ENCODE measurements at regions not wholly inside any gene's neighbourhood (a gene's known extent, or its start where the extent isn't known, plus 50 kb on each side); places are given as distances from the start of the nearest gene placed in this dataset.

- DNase-seq (ENCODE audit: low spot score): no peak
- ChIA-PET POLR2A (ENCODE audit: low non-redundant PET) (no interaction called here), CTCF (interaction anchor here (0.6 kb wide), 1 partner anchor 190 kb away, joined by 3 read pairs; no protein-coding TSS in a partner anchor)
- no peaks in the 10 kb centered on the region for H3K4me1 ChIP-seq (ENCODE audit: insufficient read depth, low read length, poor library complexity, severe bottlenecking)
- no peak overlapping the region for H3K27ac ChIP-seq (ENCODE audit: low read depth, low read length, poor library complexity, severe bottlenecking)
- no peak for TF ChIP-seq EZH2 (IDR thresholded peaks at IDR 0.05; ENCODE audit: borderline replicate concordance, low read depth, low read length, poor library complexity, severe bottlenecking)
- no peak for TF ChIP-seq CTCF (conservative IDR thresholded peaks at IDR 0.05; ENCODE audit: low read depth, low read length)
- H3K36me3 ChIP-seq (ENCODE audit: insufficient read depth, low read length, poor library complexity, severe bottlenecking): no peaks in the 10 kb centered on the region
- no peaks in the 10 kb centered on the region for H3K27me3 ChIP-seq (replicated peaks; ENCODE audit: insufficient read depth, low read depth, low read length, poor library complexity)
- no peaks in the 10 kb centered on the region for H3K9me3 ChIP-seq (ENCODE audit: low read depth, low read length, poor library complexity, severe bottlenecking)
- no peak overlapping the region for H3K4me3 ChIP-seq (ENCODE audit: low read depth, low read length, poor library complexity, severe bottlenecking)
- intact Hi-C loops (cut with micrococcal nuclease; ENCODE audit: unreplicated experiment): no loop called here
- no TSS peak for BruUV-seq (replicated peaks)
These were observed 78.7 kb upstream of the MSX1 start for GRCh38 chr4:4780729-4781244.

DNA sequence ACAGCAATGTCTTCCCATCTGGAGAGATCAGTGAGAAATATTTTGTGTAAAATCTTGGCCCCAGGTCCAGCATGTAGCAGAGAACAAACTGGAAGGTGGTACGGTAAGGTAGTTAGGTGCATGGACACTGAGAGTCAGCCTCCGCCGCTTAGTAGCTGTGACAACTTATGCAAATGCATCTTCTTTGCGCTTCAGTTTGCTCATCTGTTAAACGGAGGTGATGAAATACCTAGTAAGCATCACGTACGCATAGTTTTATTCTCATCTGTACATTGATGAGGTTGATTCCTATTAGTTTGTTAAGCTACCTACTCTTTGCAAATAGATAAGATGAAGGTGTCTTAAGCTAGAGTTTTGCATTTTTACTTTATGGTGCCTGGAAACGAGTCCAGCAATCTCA, 80.0 kb upstream of the MSX1 start:
- no TSS peak for BruUV-seq (replicated peaks)
- ChIA-PET POLR2A (ENCODE audit: low non-redundant PET) (no interaction called here), CTCF (no interaction called here)
- Histone ChIP-seq H3K27ac (ENCODE audit: low read depth, low read length, poor library complexity, severe bottlenecking) (no peak overlapping the region), H3K4me3 (ENCODE audit: low read depth, low read length, poor library complexity, severe bottlenecking) (no peak overlapping the region), H3K27me3 (replicated peaks; ENCODE audit: insufficient read depth, low read depth, low read length, poor library complexity) (no peaks in the 10 kb centered on the region), H3K9me3 (ENCODE audit: low read depth, low read length, poor library complexity, severe bottlenecking) (no peaks in the 10 kb centered on the region), H3K4me1 (ENCODE audit: insufficient read depth, low read length, poor library complexity, severe bottlenecking) (no peaks in the 10 kb centered on the region), H3K36me3 (ENCODE audit: insufficient read depth, low read length, poor library complexity, severe bottlenecking) (no peaks in the 10 kb centered on the region)
- no peak for TF ChIP-seq CTCF (conservative IDR thresholded peaks at IDR 0.05; ENCODE audit: low read depth, low read length)
- TF ChIP-seq EZH2 (IDR thresholded peaks at IDR 0.05; ENCODE audit: borderline replicate concordance, low read depth, low read length, poor library complexity, severe bottlenecking): no peak
- intact Hi-C loops (cut with micrococcal nuclease; ENCODE audit: unreplicated experiment): no loop called here
- DNase-seq (ENCODE audit: low spot score): no peak

DNA sequence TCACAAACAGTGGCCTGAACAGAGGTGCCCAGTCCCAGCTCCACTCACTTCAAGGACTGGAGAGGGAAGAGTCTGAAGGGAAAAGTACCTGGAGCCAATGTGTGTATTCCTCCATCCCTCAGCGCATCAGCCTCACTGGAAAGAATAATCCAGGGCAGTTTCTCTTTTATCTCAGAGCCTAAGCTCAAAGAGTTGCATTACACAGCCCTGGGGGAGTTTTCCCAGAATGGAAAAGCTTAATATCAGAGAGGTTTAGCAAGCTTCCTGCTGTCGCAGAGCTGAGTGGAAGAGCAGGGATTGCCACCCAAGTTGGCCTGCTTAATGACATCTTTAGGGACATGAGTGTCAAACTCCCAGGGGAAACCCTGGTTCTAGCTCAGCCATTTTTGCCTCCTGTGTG, 80.4 kb upstream of the MSX1 start:
- H3K9me3 ChIP-seq (ENCODE audit: low read depth, low read length, poor library complexity, severe bottlenecking): no peaks in the 10 kb centered on the region
- no peaks in the 10 kb centered on the region for H3K4me1 ChIP-seq (ENCODE audit: insufficient read depth, low read length, poor library complexity, severe bottlenecking)
- no peaks in the 10 kb centered on the region for H3K36me3 ChIP-seq (ENCODE audit: insufficient read depth, low read length, poor library complexity, severe bottlenecking)
- intact Hi-C loops (cut with micrococcal nuclease; ENCODE audit: unreplicated experiment): no loop called here
- POLR2A ChIA-PET (ENCODE audit: low non-redundant PET): no interaction called here
- H3K4me3 ChIP-seq (ENCODE audit: low read depth, low read length, poor library complexity, severe bottlenecking): no peak overlapping the region
- TF ChIP-seq EZH2 (IDR thresholded peaks at IDR 0.05; ENCODE audit: borderline replicate concordance, low read depth, low read length, poor library complexity, severe bottlenecking): no peak
- no peak for TF ChIP-seq CTCF (conservative IDR thresholded peaks at IDR 0.05; ENCODE audit: low read depth, low read length)
- no peaks in the 10 kb centered on the region for H3K27me3 ChIP-seq (replicated peaks; ENCODE audit: insufficient read depth, low read depth, low read length, poor library complexity)
- CTCF ChIA-PET: no interaction called here
- no peak overlapping the region for H3K27ac ChIP-seq (ENCODE audit: low read depth, low read length, poor library complexity, severe bottlenecking)
- no peak for DNase-seq (ENCODE audit: low spot score)
- BruUV-seq (replicated peaks): no TSS peak
